ENCODE measurements at regions not wholly inside any gene's neighbourhood (a gene's known extent, or its start where the extent isn't known, plus 50 kb on each side); places are given as distances from the start of the nearest gene placed in this dataset.

DNA sequence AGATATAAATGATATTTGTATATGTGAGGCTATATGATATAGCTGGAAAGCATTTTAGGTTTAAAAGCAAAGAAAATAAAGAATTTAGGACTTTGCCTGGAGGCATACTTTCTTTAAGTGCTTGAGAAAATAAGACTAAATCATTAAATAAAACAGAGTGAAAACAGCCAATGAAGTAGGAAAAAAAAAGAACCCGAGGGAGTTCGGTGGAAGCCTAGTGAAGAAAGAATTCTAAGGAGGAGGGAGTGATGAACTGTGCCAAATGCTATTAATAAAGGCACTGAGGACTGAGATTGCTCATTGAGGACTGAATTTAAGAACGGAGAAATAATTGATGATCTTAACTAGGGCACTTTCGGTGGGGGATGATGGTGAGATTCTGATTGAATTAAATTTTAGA lies 573.5 kb downstream of the DSC3 start:
- TF ChIP-seq CTCF (conservative IDR thresholded peaks at IDR 0.05 in 1 of 2, IDR thresholded peaks at IDR 0.05 in 1 of 2; ENCODE audit: extremely low read depth in 1 of 2, insufficient read depth in 1 of 2, low read depth in 1 of 2, low read length in 2 of 2) (no peak), EZH2 (IDR thresholded peaks at IDR 0.05; ENCODE audit: borderline replicate concordance, low read length) (no peak)

All from mammary epithelial cell (primary cell).